ENCODE measurements at regions not wholly inside any gene's neighbourhood (a gene's known extent, or its start where the extent isn't known, plus 50 kb on each side); places are given as distances from the start of the nearest gene placed in this dataset.

DNA sequence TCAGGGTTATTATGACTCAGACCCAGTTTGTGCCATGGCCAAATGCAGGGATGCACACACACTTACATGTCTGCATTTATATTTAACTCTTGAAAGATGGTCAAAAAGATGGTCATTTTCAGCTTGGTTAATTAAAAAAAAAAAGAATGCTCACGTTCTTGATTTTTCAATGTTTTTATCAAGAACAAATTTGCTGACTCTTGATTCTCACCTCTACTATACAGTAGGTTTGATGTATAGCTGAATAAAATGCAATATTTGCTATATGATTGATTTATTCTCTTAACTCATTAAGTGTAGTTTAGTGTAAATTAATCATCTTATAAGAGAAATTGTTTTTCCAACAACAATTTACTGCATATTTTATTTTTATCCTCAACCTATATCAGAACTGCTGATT is 160.4 kb downstream of the SLIT2 start:
- no peak for DNase-seq

DNA sequence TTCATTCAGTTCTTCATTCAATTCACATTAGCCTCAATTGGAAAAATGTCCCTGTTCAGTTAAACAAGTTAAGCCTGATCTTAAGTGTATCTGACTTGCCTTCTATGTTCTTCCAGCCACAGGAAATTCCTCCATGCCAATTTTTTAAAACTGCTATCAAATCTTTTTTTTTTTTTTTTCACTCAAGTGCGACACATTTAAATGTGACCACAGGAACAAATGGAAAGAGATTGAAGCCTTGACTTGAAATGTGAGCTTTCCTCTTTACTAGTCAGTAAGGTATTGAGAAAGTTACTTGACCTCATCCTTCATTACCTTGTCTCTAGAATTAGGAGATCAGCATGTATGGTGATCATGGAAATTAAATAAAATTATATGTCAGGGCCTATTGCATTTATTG is 165.1 kb downstream of the SLIT2 start:
- DNase-seq, result no peak

DNA sequence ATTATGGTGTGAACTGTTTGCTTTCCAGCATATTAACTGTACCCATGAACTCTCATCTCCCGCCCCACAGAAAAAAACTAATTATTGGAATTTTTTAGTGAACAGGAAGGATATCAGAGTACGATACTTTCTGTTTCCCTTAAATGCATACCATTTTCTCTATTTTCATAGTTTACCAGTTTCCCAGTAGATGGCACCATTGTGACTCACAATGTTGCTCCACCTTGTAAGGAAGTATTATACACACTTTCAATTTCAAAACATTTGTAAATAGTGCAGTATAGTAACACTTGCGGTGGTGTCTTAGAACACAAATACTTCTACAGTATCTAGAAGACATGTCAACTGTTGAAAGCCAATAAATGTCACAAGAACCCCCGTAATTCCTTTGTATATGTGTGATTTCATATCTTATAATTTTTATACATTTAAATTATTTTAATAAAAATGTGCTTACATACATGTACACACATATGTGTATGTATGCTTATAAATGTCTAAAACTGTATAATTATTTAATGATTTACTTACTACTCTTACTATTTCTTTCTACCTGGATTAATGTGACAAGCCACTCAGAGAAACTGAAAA is 167.3 kb downstream of the SLIT2 start:
- DNase-seq, result no peak

DNA sequence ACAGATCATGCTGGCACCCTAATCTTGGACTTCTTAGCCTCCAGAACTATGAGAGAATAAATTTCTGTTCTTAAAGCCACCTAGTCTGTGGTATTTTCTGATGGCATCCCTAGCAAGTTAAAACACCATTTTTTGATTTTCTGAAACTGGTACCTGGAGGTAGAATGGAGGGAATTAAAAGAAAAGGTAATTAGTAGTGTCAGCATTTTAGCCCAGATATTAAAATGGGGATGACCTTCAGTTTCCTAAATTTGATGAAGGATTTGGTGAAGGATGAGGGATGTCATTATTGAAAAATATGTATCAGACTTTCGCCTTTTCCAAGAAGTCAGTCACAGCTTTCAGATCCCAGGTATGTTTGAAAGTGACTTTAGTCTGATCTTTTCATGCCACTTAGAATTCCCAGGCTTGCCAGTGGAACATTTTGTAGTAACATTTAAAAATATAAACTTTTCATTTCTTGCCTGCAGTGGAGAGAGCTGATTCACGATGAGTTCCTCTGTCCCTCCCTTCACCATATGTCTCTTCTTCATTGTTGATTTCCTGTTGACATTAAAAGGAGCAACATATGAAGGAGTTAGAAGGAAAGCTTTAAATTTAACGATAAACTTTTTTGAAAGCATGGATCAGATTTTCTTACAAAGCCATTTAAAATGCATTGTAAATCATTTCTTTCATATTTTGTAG is 169.4 kb downstream of the SLIT2 start:
- no peak for DNase-seq

DNA sequence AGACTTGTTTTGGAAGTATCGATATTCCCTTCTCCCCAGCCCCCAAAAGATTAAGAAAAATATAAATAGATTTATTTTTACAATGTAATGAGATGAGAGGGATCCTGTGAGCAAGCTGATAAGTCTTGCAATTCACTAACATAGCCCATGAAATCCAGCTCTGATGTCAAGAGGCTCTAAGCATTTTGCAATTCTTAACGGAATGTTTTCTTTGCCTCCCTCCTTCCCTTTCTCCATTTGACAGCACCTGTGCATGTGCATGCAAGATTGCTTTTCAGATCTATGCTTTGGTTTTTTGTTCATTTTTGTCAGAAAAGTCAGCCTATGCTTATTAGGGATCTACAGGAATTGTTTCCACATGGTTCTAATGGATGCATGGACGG is 169.9 kb downstream of the SLIT2 start:
- DNase-seq, result no peak

DNA sequence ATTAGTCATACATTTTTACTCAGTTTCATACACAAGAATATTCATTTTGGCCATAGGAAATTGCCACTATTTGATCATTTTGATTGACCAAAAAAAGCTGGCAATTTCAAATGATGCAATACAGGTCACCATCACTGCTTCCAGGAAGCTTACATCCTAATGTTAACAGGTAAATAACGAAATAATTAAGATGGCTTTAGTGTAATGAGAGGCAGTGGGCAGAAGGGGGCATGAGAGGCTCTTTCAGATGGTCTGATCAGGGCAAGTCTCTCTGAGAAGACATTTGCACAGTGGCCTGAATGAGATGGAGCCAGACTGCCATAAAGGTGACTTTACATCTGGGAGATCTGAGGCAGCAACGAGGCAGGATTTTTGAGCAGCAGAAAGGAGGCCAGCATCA is 170.7 kb downstream of the SLIT2 start:
- no peak for DNase-seq

DNA sequence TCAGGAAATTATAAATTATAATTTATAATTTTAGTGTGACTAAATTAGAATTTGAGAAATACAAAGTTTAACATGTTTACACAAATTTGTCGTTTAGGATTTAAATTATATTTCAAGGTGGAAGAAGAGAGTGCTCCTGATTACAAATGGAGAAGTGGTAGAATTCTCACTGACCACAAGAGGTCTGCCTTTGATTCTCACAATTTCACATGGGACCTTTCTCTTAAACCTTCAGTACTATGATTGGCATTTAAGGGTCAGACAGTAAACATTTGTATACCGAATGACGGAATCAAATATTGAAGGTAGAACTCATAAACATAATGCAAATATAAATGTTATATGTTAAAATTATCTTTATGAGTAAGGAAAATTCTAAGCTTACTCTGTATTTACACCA is 171.7 kb downstream of the SLIT2 start:
- no peak for DNase-seq

DNA sequence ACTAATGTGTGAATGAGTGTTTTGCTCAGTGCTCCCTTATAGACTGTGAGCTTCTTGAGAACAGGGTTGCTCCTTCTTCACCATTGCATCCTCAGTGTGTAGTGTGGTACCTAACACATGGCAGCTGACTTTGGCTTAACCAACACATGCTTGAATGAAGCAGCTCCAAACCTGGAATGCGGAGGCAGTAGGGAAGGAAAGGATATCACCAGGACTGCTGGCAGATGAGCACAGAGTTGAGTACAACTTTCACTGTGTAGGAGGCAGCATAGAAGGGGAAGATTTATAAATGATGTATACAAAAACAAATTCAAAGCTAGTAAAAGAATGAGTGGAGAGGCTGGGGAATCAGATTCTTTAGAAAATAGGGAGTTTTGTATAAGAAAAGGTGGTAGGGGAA is 174.3 kb downstream of the SLIT2 start:
- DNase-seq, result no peak

DNA sequence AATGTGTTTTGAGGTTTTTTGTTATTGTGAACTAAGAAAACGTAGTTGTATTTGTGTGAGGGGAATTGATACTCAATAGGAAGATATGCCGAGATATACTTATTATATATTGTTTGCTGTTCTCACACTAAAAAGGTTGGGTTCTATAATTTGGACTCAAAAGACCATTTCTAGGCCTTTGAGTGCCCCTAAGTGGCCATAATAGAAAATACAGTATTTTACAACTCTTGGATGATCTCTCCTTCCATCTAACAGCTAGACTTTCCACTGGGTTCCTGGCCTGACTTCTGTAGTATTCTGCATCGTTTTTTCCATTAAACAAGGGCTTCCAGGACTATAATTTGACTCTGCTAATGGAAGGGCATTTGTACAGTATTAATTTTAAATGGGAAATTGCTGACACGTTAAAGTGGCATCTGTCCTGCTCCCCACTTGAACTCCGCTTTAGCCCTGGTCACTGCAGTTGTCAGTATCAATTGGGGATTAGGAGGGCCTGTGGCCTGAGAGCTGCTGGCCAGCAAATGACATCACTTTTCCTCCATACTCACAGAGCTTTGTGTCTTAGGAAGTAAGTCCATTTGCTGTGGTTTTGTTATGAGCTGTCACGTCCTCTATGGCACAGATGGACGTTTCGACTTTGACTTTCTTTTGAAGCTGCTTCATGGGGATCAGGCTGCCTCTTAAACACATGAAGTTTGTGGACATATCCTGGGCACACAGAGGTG is 176.9 kb downstream of the SLIT2 start:
- no peak for DNase-seq

DNA sequence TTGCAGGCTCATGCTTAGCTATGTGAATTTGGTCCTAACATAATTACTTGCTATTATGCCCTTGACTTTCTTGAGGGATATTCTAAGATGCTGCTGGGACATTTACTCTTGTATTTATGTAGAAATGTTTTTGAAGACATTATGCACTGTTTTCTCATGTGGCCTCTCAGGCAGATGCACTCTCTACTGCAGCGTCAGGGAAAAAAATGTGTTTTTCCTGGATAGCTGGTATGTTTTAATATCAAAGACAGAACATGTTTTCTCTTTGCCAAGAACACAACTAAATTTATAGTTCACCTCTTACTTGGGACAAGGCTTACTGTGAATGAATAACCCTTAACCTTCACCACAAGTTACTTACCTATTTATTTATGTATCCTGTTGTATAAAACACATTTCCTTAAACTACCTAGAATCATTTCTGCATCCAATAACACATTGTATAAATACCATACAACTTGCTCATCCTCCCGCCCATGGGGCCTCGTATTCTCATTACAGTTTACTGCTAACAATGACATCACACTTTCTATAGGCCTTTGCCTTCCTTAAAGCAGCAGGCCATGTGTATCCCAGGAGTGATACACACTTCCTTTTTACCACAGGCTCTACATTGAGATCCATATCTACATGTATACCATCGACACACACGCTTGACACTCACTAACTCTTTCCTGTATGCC is 178.7 kb downstream of the SLIT2 start:
- DNase-seq, result no peak

DNA sequence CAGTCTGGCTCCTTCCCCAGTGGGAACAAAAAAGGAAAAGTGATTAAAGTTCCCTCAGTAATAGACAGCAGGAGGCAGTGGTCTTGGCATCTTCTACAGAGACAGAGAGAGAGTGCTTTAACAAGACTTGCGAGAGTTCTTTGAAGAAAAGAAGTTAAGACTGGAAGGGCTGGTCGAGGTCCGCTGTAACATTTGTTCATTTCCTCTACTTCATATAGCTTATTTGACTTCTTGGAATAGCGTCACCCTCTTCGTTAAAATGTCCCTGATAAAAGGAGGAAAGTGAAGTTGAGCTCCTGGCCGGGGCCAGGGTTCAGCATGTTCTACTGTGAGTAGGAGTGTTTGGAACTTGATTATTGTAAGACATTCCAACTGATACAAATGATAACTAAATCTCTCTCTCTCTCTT is 179.8 kb downstream of the SLIT2 start:
- DNase-seq, result no peak

DNA sequence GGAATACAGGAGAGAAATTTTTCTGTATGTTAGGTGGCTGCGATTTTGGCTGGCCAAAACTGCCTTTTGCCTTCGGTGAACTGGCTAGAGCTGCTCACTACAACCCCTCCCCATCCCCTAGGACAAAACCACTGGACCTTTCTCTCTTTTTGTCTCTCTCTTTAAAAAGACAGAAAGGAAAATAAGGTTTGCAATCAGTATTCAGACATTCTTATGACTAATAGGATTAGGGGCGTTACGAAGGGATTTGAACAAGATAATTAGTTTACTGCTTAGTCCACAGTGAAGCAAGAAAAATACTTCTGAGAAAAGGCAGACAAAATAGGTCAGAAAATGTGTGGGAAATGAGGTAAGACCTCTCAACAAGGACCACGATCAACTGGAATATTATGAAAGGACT is 180.4 kb downstream of the SLIT2 start:
- DNase-seq, result no peak

DNA sequence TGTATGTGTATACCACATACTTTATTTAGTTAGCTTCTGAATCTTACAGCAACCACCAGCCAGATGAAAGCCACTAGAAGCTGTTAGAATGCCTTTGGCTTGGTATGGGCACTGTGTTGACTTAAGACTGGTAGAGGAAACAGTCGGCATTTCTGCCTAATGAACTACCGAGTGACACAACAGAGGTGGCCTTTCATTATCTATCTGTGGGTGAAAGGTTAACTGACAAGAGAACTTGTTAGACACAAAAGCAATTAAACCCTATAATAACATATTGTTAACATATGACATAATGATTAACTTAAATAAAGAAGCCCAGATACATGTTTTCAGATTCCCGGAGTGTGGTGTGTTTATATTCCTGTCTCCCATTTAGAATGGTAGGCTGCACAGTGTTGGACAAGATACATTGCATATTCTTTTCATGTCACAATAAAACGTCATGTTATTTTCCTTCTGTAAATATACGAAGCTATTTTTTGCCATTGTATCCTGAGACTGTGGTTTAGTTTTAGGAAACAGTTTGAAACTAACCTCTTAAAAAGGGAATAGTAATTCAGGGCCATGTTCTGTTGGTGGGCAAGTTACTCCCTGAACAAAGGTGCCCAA is 181.5 kb downstream of the SLIT2 start:
- no peak for DNase-seq

DNA sequence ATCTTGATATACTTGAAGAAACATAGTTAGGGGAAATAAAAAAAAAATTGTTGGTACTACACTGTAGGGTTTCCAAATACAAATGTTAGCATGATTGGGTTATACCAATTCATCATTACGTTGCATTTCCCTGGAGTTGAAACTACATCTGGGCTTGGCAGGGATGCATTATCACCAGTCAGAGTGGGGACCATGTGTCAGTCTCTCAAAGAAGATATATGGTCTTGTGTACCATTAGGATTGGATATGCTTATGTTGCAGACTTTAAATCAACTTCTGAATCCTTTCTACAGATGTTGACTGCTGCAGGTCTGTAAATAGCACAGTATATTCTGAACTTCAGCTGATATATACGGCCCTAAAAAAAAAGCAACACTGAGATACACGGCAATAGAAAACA is 188.5 kb downstream of the SLIT2 start:
- no peak for DNase-seq

DNA sequence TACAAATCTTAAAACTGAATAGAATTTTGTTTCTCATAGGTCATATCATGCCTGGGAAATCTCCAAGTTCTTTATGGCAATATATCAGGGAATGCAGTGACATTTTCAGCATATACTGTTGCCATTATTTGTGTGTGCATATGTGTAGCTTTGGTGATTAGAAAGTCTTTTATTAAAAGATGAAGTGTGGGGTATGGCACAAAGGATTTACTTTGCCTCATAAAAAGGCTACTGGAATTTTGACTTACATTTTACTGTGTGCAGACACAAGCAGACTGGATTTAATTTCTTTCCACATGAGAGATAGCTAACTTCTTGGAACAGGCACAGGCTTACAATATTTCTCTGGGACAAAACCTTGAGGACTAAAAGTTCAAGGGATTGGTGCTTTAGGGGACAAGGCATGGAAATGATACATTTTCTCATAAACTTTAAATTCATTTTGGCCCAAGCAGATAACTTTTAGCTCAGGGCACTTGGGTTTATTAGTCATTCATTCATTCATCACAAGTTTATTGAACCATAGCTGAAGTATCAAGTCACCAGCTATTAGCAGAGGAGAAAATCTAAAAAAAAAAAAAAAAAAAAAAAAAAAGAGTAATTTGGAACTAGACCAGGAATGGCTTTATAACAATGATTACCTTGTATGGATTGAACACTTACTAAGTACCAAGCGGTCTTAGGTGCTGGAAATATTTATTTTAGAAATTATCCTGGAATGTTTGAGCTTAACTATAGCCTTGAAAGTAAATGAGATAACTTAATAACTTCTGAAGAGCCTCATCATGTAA is 191.5 kb downstream of the SLIT2 start:
- DNase-seq, result no peak

DNA sequence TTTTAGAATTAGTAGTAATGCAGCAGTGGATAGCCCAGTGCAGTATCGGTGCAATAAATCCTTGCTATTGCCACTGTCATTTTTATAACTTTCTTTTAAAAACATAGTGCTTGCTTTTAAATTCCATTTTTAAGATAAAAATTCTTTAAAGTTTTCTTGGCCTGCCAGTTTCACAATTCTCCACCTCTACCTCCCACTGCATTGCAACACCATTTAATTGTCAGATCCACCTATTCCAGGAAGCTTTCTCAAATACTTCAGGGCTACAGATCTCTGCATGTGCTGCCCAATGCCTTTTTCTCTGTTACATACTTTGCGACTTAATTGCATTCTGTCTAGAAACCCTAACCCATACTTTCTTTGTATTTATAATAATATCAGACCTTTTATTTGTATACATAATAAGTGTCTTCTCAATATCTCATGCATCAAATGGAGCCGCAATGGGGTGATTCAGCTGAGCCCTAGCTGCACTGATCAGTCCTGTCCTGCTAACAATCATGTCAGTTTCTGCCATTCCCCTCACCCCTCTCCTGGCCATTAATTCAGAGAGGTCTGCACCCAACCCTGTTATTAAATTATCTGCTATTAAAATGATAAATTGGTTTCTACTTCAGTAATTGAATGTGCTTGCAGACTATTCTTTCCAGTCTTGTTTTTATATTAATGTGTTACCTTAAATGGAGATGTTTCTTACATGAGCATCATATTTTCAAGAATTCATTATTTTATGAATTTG is 193.1 kb downstream of the SLIT2 start:
- no peak for DNase-seq

DNA sequence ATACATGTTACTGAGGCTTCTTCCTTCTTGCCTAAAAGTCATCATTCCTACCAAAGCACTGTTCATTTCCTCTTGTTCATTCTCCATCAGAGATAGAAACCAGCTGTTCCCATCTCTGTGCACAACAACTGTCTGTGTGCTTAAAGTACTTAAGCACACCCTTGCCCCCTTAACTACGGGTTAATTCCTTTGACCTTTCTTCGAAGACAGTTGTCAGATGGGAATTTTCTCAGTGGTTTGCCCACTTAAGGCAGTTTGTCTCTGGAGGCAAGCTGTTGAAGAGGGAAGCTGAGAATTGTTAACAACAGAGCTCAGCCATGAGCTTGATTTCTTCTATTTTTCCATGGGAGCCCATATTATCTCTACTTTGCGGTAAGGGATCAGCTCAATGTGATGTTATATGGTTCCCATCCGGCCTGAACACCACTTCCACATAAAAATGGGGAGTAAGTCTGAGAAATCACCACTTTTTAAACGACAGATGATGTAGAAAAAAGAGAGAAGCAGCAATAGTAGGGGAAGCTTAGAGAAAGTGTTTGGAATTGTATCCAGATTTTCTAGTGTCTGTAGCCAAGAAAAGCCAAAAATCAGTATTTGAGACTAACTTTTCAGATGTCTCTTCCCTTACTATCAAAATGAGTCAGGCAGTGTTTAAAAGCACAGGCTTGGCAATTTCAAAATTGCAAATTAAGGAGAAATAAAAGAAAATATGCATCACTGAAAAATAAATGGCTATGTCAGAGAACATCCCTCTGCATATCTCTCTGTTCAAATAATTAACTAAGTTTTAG is 194.4 kb downstream of the SLIT2 start:
- DNase-seq, result no peak

DNA sequence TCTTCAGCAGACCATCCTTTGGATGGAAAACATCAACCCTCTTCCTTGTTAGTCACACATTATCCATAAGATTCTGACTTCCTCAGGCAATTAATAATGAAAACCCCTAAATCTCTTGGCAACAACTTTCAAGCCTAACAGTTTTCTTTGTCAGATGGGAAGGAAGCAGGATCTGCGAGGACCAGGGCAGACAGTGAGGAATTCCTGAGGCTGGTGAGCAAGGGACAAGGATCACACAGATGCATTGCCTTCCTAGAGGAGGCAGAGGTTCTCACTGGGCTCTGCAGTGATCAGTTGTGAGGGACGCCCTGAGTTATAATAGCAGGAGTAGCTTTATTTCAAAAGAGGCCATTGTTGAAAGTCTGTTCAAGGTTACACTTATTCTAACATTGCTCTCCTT is 195.4 kb downstream of the SLIT2 start:
- DNase-seq, result no peak

DNA sequence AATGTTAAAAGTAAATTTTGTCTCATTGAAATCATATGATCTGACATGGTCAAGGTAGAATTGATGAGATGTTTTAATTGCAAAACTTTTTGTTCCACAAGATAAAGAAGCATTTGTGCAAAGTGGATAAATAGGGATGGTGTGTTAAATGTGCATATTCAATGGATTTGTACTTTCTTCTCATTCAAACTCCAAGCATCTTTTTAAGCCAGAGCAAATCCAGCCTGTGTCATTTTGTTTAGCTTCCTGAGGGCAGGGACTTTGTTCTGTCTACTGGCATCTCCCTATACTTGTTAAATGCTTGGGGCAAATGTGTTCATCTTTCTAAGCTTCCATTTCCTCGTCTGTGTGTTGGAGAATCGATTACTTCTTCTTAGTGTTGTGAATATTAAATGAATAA is 200.3 kb downstream of the SLIT2 start:
- DNase-seq, result no peak

DNA sequence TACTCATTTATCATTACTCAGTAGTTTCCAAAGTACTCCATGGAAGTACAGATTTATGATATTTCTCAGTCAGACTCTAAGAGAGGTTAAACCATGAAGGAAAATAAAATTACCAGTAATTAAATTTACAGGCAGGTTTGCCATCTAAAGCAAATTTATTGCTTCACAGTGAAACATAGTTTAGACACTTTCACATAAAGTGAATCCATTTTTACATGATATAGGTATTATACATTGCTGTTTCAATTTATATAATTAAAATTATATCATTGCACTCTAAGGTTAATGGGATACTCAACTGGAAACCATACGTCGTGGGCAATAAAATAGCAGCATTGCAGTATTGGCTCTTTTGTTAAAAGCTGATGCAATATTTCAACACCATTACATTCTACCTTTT is 202.8 kb downstream of the SLIT2 start:
- DNase-seq, result no peak

DNA sequence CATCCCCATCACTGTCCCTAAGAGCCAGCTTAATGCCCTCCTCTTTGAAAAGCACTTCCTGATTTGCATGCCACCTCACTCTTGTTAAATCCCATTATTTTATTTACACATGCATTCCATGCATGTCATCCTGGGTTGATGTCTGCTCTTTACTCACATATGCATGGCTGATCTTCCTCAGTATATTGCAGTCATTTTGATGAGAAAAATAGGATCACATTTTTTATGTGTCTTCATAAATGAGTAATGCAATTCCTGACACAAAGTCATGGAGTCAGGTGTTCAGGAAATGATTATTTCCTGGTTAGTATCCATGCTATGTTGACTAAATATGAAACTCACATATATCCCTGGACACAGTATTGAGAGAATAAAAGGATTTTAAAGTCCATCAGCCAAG is 204.7 kb downstream of the SLIT2 start:
- DNase-seq, result no peak
